ENCODE measurements at regions not wholly inside any gene's neighbourhood (a gene's known extent, or its start where the extent isn't known, plus 50 kb on each side); places are given as distances from the start of the nearest gene placed in this dataset.

DNA sequence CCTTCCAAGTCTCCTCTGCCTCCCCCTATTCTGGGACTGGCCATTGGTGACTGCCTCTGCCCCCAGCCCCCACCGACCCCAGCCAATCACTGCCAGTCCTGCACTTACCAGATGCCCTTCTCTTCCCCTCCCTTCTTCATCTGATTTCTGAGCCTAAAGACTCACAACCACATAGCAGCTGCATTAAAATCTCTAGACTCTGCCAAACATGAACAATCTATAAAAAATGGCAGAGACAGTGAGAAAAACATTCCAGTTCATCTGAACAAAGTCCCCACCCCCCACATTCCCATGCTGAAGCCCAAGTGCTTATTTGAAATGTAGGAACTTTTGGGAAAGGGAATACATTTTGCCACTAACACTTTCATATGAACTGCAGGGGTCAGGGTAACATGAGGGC, 60.8 kb downstream of the KCTD12 start:
- TF ChIP-seq, protein P1, sequence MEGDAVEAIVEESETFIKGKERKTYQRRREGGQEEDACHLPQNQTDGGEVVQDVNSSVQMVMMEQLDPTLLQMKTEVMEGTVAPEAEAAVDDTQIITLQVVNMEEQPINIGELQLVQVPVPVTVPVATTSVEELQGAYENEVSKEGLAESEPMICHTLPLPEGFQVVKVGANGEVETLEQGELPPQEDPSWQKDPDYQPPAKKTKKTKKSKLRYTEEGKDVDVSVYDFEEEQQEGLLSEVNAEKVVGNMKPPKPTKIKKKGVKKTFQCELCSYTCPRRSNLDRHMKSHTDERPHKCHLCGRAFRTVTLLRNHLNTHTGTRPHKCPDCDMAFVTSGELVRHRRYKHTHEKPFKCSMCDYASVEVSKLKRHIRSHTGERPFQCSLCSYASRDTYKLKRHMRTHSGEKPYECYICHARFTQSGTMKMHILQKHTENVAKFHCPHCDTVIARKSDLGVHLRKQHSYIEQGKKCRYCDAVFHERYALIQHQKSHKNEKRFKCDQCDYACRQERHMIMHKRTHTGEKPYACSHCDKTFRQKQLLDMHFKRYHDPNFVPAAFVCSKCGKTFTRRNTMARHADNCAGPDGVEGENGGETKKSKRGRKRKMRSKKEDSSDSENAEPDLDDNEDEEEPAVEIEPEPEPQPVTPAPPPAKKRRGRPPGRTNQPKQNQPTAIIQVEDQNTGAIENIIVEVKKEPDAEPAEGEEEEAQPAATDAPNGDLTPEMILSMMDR (IDR thresholded peaks at IDR 0.05) = no peak
- TF ChIP-seq POLR2A (IDR thresholded peaks at IDR 0.05) = no peak

Measured in upper lobe of left lung (tissue), 4 donors.